ENCODE measurements at regions not wholly inside any gene's neighbourhood (a gene's known extent, or its start where the extent isn't known, plus 50 kb on each side); places are given as distances from the start of the nearest gene placed in this dataset.

- Mint-ChIP-seq H3K27me3 (no peaks in the 10 kb centered on the region), H3K36me3 (ENCODE audit: low read depth) (no peaks in the 10 kb centered on the region), H3K4me3 (no peak overlapping the region), H3K4me1 (ENCODE audit: low read depth) (no peaks in the 10 kb centered on the region), H3K27ac (no peak overlapping the region), H3K9me3 (no peaks in the 10 kb centered on the region)
- no peak for DNase-seq
Observed at GRCh38 chr3:152087153-152087552, 181.6 kb upstream of the MBNL1 start.

- Mint-ChIP-seq H3K36me3 (ENCODE audit: low read depth) (no peaks in the 10 kb centered on the region), H3K4me3 (no peak overlapping the region), H3K4me1 (ENCODE audit: low read depth) (no peaks in the 10 kb centered on the region), H3K27me3 (no peaks in the 10 kb centered on the region), H3K9me3 (no peaks in the 10 kb centered on the region), H3K27ac (no peak overlapping the region)
- DNase-seq: no peak
Observed at GRCh38 chr3:152089528-152089927, 179.2 kb upstream of the MBNL1 start.

- Mint-ChIP-seq H3K27me3 (no peaks in the 10 kb centered on the region), H3K27ac (no peak overlapping the region), H3K36me3 (ENCODE audit: low read depth) (no peaks in the 10 kb centered on the region), H3K9me3 (no peaks in the 10 kb centered on the region), H3K4me1 (ENCODE audit: low read depth) (no peaks in the 10 kb centered on the region), H3K4me3 (no peak overlapping the region)
- DNase-seq: no peak
Observed at GRCh38 chr3:152091725-152092124, 177.0 kb upstream of the MBNL1 start.

GRCh38 chr3:152093901-152094300 lies 174.8 kb upstream of the MBNL1 start:
- H3K4me3 Mint-ChIP-seq: no peak overlapping the region
- H3K9me3 Mint-ChIP-seq: no peaks in the 10 kb centered on the region
- H3K27me3 Mint-ChIP-seq: no peaks in the 10 kb centered on the region
- H3K27ac Mint-ChIP-seq: no peak overlapping the region
- no peaks in the 10 kb centered on the region for H3K36me3 Mint-ChIP-seq (ENCODE audit: low read depth)
- no peaks in the 10 kb centered on the region for H3K4me1 Mint-ChIP-seq (ENCODE audit: low read depth)
- DNase-seq: no peak

GRCh38 chr3:152094406-152094805 lies 174.3 kb upstream of the MBNL1 start:
- no peaks in the 10 kb centered on the region for H3K4me1 Mint-ChIP-seq (ENCODE audit: low read depth)
- no peak overlapping the region for H3K27ac Mint-ChIP-seq
- no peak for DNase-seq
- H3K4me3 Mint-ChIP-seq: no peak overlapping the region
- no peaks in the 10 kb centered on the region for H3K36me3 Mint-ChIP-seq (ENCODE audit: low read depth)
- no peaks in the 10 kb centered on the region for H3K9me3 Mint-ChIP-seq
- H3K27me3 Mint-ChIP-seq: no peaks in the 10 kb centered on the region

- Mint-ChIP-seq H3K27ac (no peak overlapping the region), H3K4me3 (no peak overlapping the region), H3K27me3 (no peaks in the 10 kb centered on the region), H3K4me1 (ENCODE audit: low read depth) (peaks cover 1% of the 10 kb centered on the region), H3K9me3 (no peaks in the 10 kb centered on the region), H3K36me3 (ENCODE audit: low read depth) (no peaks in the 10 kb centered on the region)
- no peak for DNase-seq
Observed at GRCh38 chr3:152095472-152095871, 173.3 kb upstream of the MBNL1 start.

- peaks cover 7% of the 10 kb centered on the region for H3K4me1 Mint-ChIP-seq (ENCODE audit: low read depth)
- no peaks in the 10 kb centered on the region for H3K36me3 Mint-ChIP-seq (ENCODE audit: low read depth)
- H3K9me3 Mint-ChIP-seq: no peaks in the 10 kb centered on the region
- H3K27me3 Mint-ChIP-seq: no peaks in the 10 kb centered on the region
- DNase-seq: no peak
- no peak overlapping the region for H3K4me3 Mint-ChIP-seq
- no peak overlapping the region for H3K27ac Mint-ChIP-seq
Observed at GRCh38 chr3:152096280-152096906, 172.3 kb upstream of the MBNL1 start.

GRCh38 chr3:152097120-152097519 lies 171.6 kb upstream of the MBNL1 start:
- DNase-seq: no peak
- Mint-ChIP-seq H3K9me3 (no peaks in the 10 kb centered on the region), H3K27me3 (no peaks in the 10 kb centered on the region), H3K36me3 (ENCODE audit: low read depth) (no peaks in the 10 kb centered on the region), H3K4me3 (no peak overlapping the region), H3K4me1 (ENCODE audit: low read depth) (peaks cover 7% of the 10 kb centered on the region), H3K27ac (no peak overlapping the region)

GRCh38 chr3:152097770-152098169 lies 171.0 kb upstream of the MBNL1 start:
- DNase-seq: no peak
- Mint-ChIP-seq H3K4me3 (no peak overlapping the region), H3K4me1 (ENCODE audit: low read depth) (peaks cover 7% of the 10 kb centered on the region), H3K27ac (no peak overlapping the region), H3K27me3 (no peaks in the 10 kb centered on the region), H3K36me3 (ENCODE audit: low read depth) (no peaks in the 10 kb centered on the region), H3K9me3 (no peaks in the 10 kb centered on the region)

- Mint-ChIP-seq H3K36me3 (ENCODE audit: low read depth) (no peaks in the 10 kb centered on the region), H3K27me3 (no peaks in the 10 kb centered on the region), H3K4me3 (no peak overlapping the region), H3K27ac (no peak overlapping the region), H3K9me3 (no peaks in the 10 kb centered on the region), H3K4me1 (ENCODE audit: low read depth) (peaks cover 7% of the 10 kb centered on the region)
- no peak for DNase-seq
Observed at GRCh38 chr3:152100491-152101132, 168.1 kb upstream of the MBNL1 start.

GRCh38 chr3:152102410-152102809 lies 166.3 kb upstream of the MBNL1 start:
- no peak overlapping the region for H3K4me3 Mint-ChIP-seq
- peaks cover 7% of the 10 kb centered on the region for H3K4me1 Mint-ChIP-seq (ENCODE audit: low read depth)
- H3K27ac Mint-ChIP-seq: no peak overlapping the region
- DNase-seq: no peak
- no peaks in the 10 kb centered on the region for H3K36me3 Mint-ChIP-seq (ENCODE audit: low read depth)
- H3K27me3 Mint-ChIP-seq: no peaks in the 10 kb centered on the region
- H3K9me3 Mint-ChIP-seq: no peaks in the 10 kb centered on the region

GRCh38 chr3:152103257-152103656 lies 165.5 kb upstream of the MBNL1 start:
- peaks cover 7% of the 10 kb centered on the region for H3K4me1 Mint-ChIP-seq (ENCODE audit: low read depth)
- no peak overlapping the region for H3K4me3 Mint-ChIP-seq
- no peaks in the 10 kb centered on the region for H3K27me3 Mint-ChIP-seq
- H3K36me3 Mint-ChIP-seq (ENCODE audit: low read depth): no peaks in the 10 kb centered on the region
- DNase-seq: no peak
- no peak overlapping the region for H3K27ac Mint-ChIP-seq
- H3K9me3 Mint-ChIP-seq: no peaks in the 10 kb centered on the region

GRCh38 chr3:152104847-152105415 lies 163.8 kb upstream of the MBNL1 start:
- H3K36me3 Mint-ChIP-seq (ENCODE audit: low read depth): no peaks in the 10 kb centered on the region
- H3K27ac Mint-ChIP-seq: no peak overlapping the region
- H3K4me3 Mint-ChIP-seq: no peak overlapping the region

GRCh38 chr3:152105446-152105845 lies 163.3 kb upstream of the MBNL1 start:
- Mint-ChIP-seq H3K36me3 (ENCODE audit: low read depth) (no peaks in the 10 kb centered on the region), H3K27me3 (no peaks in the 10 kb centered on the region), H3K27ac (no peak overlapping the region), H3K4me1 (ENCODE audit: low read depth) (peaks cover 6% of the 10 kb centered on the region), H3K9me3 (no peaks in the 10 kb centered on the region), H3K4me3 (no peak overlapping the region)
- no peak for DNase-seq

More at GRCh38 chr3:152104847-152105415, 163.8 kb upstream of the MBNL1 start:
- Mint-ChIP-seq H3K27me3 (no peaks in the 10 kb centered on the region), H3K4me1 (ENCODE audit: low read depth) (peaks cover 7% of the 10 kb centered on the region), H3K9me3 (no peaks in the 10 kb centered on the region)
- DNase-seq: no peak

GRCh38 chr3:152109038-152109437 lies 159.7 kb upstream of the MBNL1 start:
- Mint-ChIP-seq H3K9me3 (no peaks in the 10 kb centered on the region), H3K27me3 (no peaks in the 10 kb centered on the region), H3K4me1 (ENCODE audit: low read depth) (no peaks in the 10 kb centered on the region), H3K4me3 (no peak overlapping the region), H3K36me3 (ENCODE audit: low read depth) (no peaks in the 10 kb centered on the region), H3K27ac (no peak overlapping the region)
- DNase-seq: no peak
